Glutamatergic neuron (in vitro differentiated cells): ENCODE measurements at regions not wholly inside any gene's neighbourhood (a gene's known extent, or its start where the extent isn't known, plus 50 kb on each side); places are given as distances from the start of the nearest gene placed in this dataset.

Source experiments
- DNase-seq: peaks from one replicate; pipeline ENCODE4 v3.0.0; 2022
- H3K27ac Mint-ChIP-seq: one replicate; pipeline ENCODE4 v1.8.0; 2020; ENCODE audit warnings: mild to moderate bottlenecking, mixed read lengths, inconsistent platforms; ENCODE audit not compliant: unreplicated experiment
- H3K27me3 Mint-ChIP-seq: one replicate; pipeline ENCODE4 v1.8.0; 2020; ENCODE audit warnings: mild to moderate bottlenecking, moderate library complexity, mixed read lengths, inconsistent platforms; ENCODE audit not compliant: unreplicated experiment
- H3K36me3 Mint-ChIP-seq: one replicate; pipeline ENCODE4 v1.8.0; 2020; ENCODE audit warnings: mild to moderate bottlenecking, mixed read lengths, inconsistent platforms; ENCODE audit not compliant: unreplicated experiment
- H3K4me1 Mint-ChIP-seq: one replicate; pipeline ENCODE4 v1.8.0; 2020; ENCODE audit warnings: mild to moderate bottlenecking, low read depth, mixed read lengths, inconsistent platforms; ENCODE audit not compliant: unreplicated experiment
- H3K4me3 Mint-ChIP-seq: one replicate; pipeline ENCODE4 v1.8.0; 2020; ENCODE audit warnings: mild to moderate bottlenecking, mixed read lengths, inconsistent platforms; ENCODE audit not compliant: unreplicated experiment
- H3K9me3 Mint-ChIP-seq: one replicate; pipeline ENCODE4 v1.8.0; 2020; ENCODE audit warnings: mild to moderate bottlenecking, moderate library complexity, mixed read lengths, inconsistent platforms; ENCODE audit not compliant: unreplicated experiment
- TF ChIP-seq, protein P1 (sequence below): fragments of 200-600 bp; sonication (generic); IDR thresholded peaks from one replicate; pipeline ENCODE4 v1.5.0; 2021; ENCODE audit not compliant: partially characterized antibody, unreplicated experiment

DNA sequence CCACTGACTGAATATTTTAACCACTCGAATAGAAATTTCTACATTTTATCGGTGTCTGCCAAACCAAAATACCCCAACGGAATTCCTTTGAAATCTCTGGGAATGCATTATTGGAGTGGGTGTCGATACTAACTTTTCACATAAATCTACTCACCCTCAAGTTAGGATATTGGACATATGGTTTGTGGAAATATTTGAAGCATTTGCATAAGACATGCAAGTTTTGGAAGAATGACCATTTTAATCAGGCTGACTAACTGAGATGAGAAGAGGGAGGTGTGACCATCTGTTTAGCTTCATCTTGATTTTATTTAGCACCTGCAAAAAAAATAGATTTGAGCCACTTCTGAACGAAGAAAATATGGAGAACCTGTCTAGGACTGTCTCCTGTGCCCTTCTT, 61.2 kb downstream of the KLF6 start:
- H3K4me3 Mint-ChIP-seq = no peak overlapping the region
- DNase-seq = no peak

GRCh38 chr10:3720228-3721019, 64.6 kb downstream of the KLF6 start:
- H3K9me3 Mint-ChIP-seq = no peaks in the 10 kb centered on the region

More for the DNA sequence above, 61.2 kb downstream of the KLF6 start:
- H3K4me1 Mint-ChIP-seq = no peaks in the 10 kb centered on the region
- TF ChIP-seq, protein P1, sequence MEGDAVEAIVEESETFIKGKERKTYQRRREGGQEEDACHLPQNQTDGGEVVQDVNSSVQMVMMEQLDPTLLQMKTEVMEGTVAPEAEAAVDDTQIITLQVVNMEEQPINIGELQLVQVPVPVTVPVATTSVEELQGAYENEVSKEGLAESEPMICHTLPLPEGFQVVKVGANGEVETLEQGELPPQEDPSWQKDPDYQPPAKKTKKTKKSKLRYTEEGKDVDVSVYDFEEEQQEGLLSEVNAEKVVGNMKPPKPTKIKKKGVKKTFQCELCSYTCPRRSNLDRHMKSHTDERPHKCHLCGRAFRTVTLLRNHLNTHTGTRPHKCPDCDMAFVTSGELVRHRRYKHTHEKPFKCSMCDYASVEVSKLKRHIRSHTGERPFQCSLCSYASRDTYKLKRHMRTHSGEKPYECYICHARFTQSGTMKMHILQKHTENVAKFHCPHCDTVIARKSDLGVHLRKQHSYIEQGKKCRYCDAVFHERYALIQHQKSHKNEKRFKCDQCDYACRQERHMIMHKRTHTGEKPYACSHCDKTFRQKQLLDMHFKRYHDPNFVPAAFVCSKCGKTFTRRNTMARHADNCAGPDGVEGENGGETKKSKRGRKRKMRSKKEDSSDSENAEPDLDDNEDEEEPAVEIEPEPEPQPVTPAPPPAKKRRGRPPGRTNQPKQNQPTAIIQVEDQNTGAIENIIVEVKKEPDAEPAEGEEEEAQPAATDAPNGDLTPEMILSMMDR = no peak
- H3K36me3 Mint-ChIP-seq = peaks cover 9% of the 10 kb centered on the region
- H3K9me3 Mint-ChIP-seq = peaks cover 2% of the 10 kb centered on the region
- H3K27ac Mint-ChIP-seq = no peak overlapping the region
- peaks cover 2% of the 10 kb centered on the region for H3K27me3 Mint-ChIP-seq

GRCh38 chr10:3719024-3719843, 65.8 kb downstream of the KLF6 start:
- Mint-ChIP-seq H3K27ac (no peak overlapping the region), H3K27me3 (peaks cover 2% of the 10 kb centered on the region), H3K4me1 (no peaks in the 10 kb centered on the region), H3K9me3 (no peaks in the 10 kb centered on the region), H3K36me3 (peaks cover 5% of the 10 kb centered on the region), H3K4me3 (no peak overlapping the region)
- TF ChIP-seq, protein P1 = no peak
- no peak for DNase-seq

More at GRCh38 chr10:3720228-3721019, 64.6 kb downstream of the KLF6 start:
- Mint-ChIP-seq H3K27ac (no peak overlapping the region), H3K27me3 (peaks cover 2% of the 10 kb centered on the region), H3K4me1 (no peaks in the 10 kb centered on the region), H3K4me3 (no peak overlapping the region), H3K36me3 (peaks cover 5% of the 10 kb centered on the region)
- TF ChIP-seq, protein P1 = no peak
- no peak for DNase-seq

GRCh38 chr10:3716093-3716492, 68.9 kb downstream of the KLF6 start:
- TF ChIP-seq, protein P1 = no peak
- Mint-ChIP-seq H3K4me1 (no peaks in the 10 kb centered on the region), H3K9me3 (no peaks in the 10 kb centered on the region), H3K27me3 (peaks cover 2% of the 10 kb centered on the region), H3K4me3 (no peak overlapping the region), H3K27ac (no peak overlapping the region), H3K36me3 (no peaks in the 10 kb centered on the region)
- DNase-seq = no peak
